ENCODE measurements at regions not wholly inside any gene's neighbourhood (a gene's known extent, or its start where the extent isn't known, plus 50 kb on each side); places are given as distances from the start of the nearest gene placed in this dataset.

DNA sequence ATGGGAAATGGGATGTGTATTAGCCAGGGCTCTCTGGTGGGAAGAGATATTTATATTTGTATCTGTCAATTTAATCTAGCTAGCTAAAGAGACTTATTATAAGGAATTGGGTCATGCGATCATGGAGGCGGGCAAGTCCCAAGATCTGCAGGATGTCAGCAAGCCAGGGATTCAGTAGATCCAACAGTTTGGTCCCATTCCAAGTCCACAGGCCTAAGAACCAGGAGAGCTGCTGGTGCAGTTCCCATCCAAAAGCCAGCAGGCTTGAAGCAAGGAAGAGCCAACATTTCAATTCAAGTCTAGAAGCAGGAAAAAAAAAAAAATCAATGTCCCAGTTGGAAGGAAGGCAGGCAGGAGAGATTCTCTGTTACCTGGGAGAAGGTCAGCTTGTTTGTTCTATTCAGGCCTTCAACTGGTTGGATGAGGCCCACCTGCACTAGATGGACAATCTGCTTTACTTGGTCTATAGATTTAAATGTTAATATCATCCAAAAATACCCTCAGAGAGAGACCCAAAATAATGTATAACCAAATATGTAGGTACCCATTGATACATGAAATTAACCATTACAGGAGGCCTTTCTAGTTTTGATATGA is 60.7 kb upstream of the BCAT1 start:
- DNase-seq (ENCODE audit: low read depth in 1 of 2, low spot score in 1 of 2): no peak

DNA sequence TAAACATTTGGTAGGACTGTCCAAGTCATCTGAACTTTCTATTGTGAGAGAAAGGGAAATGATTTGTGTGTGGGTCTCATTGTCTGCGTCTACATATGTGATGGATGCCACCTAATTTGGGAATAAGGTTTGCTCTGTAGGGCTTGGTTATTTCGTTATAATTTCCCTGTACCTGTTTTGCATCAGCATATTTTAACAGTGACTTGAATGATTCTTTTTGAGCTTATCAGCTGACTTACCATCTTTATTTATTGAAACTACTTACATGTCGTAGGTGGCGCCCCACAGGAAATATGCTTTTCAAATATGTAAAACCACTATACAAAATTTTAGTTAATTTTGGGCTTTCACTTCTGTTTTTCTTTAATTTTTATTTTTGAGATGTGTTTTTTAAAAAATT is 56.5 kb upstream of the BCAT1 start:
- DNase-seq (ENCODE audit: low read depth in 1 of 2, low spot score in 1 of 2): no peak

DNA sequence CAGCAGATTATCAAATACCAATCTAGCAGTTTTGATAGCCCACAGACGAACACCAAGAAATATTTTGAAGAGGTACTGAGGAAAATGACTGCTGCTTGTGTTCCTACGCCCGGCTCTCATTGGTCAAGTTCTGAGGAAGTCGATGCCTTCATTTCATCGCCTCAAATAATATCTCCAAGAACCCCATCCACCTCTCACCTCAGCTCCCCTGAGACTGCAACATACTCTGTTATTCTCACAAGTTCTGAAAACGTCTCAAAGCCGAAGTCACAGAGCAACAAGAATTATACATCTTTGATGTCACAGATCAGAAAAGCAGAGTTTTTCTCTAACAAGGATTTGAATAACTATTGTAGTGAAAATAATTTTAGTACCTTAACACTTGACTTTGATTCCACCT is 55.5 kb upstream of the BCAT1 start:
- no peak for DNase-seq (ENCODE audit: low read depth in 1 of 2, low spot score in 1 of 2)

DNA sequence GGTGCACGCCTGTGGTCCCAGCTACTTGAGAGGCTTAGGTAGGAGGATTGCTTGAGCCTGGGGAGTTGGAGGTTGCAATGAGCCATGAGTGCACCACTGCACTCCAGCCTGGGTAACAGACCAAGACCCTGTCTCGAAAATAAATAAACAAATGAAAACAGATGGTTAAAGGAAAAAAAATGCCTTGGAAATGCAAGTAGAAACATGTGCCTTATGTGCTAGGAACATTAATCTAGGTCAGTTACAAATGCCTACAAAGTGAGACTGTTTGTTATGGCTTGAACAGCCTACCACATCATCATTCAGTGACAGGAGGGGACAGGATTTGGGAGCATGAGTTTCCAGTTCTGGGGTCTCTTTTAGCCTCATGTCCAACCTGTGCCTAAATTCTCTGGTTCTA is 52.4 kb upstream of the BCAT1 start:
- DNase-seq (ENCODE audit: low read depth in 1 of 2, low spot score in 1 of 2): no peak

Data from stimulated activated CD4-positive, alpha-beta T cell treated with anti-CD3 and anti-CD28 coated beads, Interleukin-15, amount 100 ng/mL, for 1 hour (primary cell).